H1 (cell line): ENCODE measurements at regions not wholly inside any gene's neighbourhood (a gene's known extent, or its start where the extent isn't known, plus 50 kb on each side); places are given as distances from the start of the nearest gene placed in this dataset.

Experiments used
- CTCF ChIA-PET: fragments of 300-600 bp; sonication (Branson Sonifier 250); formaldehyde crosslinking; loops from one replicate; lab custom pipeline; 2021; ENCODE audit not compliant: partially characterized antibody; lab: Charles Lee
- POLR2A ChIA-PET: fragments of 300-600 bp; sonication (Branson Sonifier 250); formaldehyde crosslinking; loops from one replicate; lab custom pipeline; 2021; ENCODE audit warnings: inconsistent platforms; ENCODE audit not compliant: partially characterized antibody; lab: Charles Lee
- DNase-seq, 2 experiments: peaks; one replicate each; pipeline versions ENCODE4 v3.0.0 to v3.0.0-alpha.2; 2010 to 2022; ENCODE audit warnings: low spot score in 2 of 2, low read depth in 1 of 2, mixed read lengths in 1 of 2
- FAIRE-seq: peaks from 2 replicates; lab custom pipeline; 2011; peaks lifted over from hg19 to GRCh38; lab: Jason Lieb, UNC
- H2AFZ ChIP-seq: 2 replicates; pipeline ENCODE4 v1.8.1; 2012; ENCODE audit warnings: low read length, inconsistent platforms
- H2AK5ac ChIP-seq: 2 replicates; pipeline ENCODE4 v1.6.1; 2013; ENCODE audit warnings: low read depth, low read length
- H2BK120ac ChIP-seq: replicated peaks from 2 replicates; pipeline ENCODE3; 2013; ENCODE audit warnings: low read depth, low read length, inconsistent platforms
- H2BK12ac ChIP-seq: 2 replicates; pipeline ENCODE4 v1.6.1; 2013; ENCODE audit warnings: low read depth, low read length
- H2BK15ac ChIP-seq: 2 replicates; pipeline ENCODE4 v1.6.1; 2013; ENCODE audit warnings: low read length
- H2BK20ac ChIP-seq: 2 replicates; pipeline ENCODE4 v1.6.1; 2013; ENCODE audit warnings: low read length
- H2BK5ac ChIP-seq: 2 replicates; pipeline ENCODE4 v1.6.1; 2013; ENCODE audit warnings: low read depth, low read length
- H3K14ac ChIP-seq: 2 replicates; pipeline ENCODE4 v1.6.1; 2013; ENCODE audit warnings: inconsistent platforms; ENCODE audit not compliant: insufficient read length
- H3K18ac ChIP-seq: 2 replicates; pipeline ENCODE4 v1.6.1; 2013; ENCODE audit warnings: low read length; ENCODE audit errors: extremely low read depth
- H3K23ac ChIP-seq: 2 replicates; pipeline ENCODE4 v1.6.1; 2013; ENCODE audit warnings: inconsistent platforms; ENCODE audit not compliant: insufficient read length
- H3K23me2 ChIP-seq: 2 replicates; pipeline ENCODE4 v1.6.1; 2013; ENCODE audit warnings: low read depth, low read length
- H3K27ac ChIP-seq: 2 replicates; pipeline ENCODE4 v1.6.1; 2011; ENCODE audit warnings: low read depth, low read length, inconsistent platforms
- H3K27me3 ChIP-seq, 4 experiments: replicated peaks in 1 of 4; 1 replicate in 1 of 4; 2 replicates in 3 of 4; pipeline versions ENCODE4 v1.6.1 to v1.8.1; 2011 to 2013; ENCODE audit warnings: low read length in 3 of 4, mild to moderate bottlenecking in 3 of 4, inconsistent platforms in 2 of 4, mixed read lengths in 2 of 4, moderate library complexity in 1 of 4; ENCODE audit not compliant: control insufficient read depth in 3 of 4, insufficient read depth in 3 of 4; ENCODE audit errors: extremely low read depth in 1 of 4
- H3K36me3 ChIP-seq, 4 experiments: 2 replicates each; pipeline versions ENCODE4 v1.6.1 to v1.8.1; 2011 to 2013; ENCODE audit warnings: mild to moderate bottlenecking in 4 of 4, low read length in 3 of 4, moderate library complexity in 2 of 4, control low read depth in 1 of 4, inconsistent platforms in 1 of 4; ENCODE audit not compliant: insufficient read depth in 4 of 4, control insufficient read depth in 2 of 4
- H3K4ac ChIP-seq: replicated peaks from 2 replicates; pipeline ENCODE3; 2013; ENCODE audit warnings: low read length, low read depth, mixed read lengths, inconsistent platforms; ENCODE audit not compliant: insufficient read length
- H3K4me1 ChIP-seq, 4 experiments: replicated peaks in 1 of 4; 1 replicate in 1 of 4; 2 replicates in 3 of 4; pipeline versions ENCODE4 v1.6.1 to v1.8.1; 2011 to 2013; ENCODE audit warnings: low read length in 3 of 4, inconsistent platforms in 2 of 4, mixed read lengths in 1 of 4; ENCODE audit not compliant: insufficient read depth in 4 of 4, control insufficient read depth in 3 of 4
- H3K4me2 ChIP-seq, 2 experiments: 2 replicates each; pipeline versions ENCODE4 v1.6.1 to v1.8.1; 2011 to 2013; ENCODE audit warnings: low read depth in 2 of 2, low read length in 2 of 2, control low read depth in 1 of 2, inconsistent platforms in 1 of 2, mild to moderate bottlenecking in 1 of 2; ENCODE audit not compliant: insufficient read depth in 1 of 2
- H3K4me3 ChIP-seq, 4 experiments: fragments of 200-600, 300-600 bp in 1 of 4; sonication (generic), shearing (Covaris generic), sonication (Bioruptor Twin) in 1 of 4; 2 replicates each; pipeline versions ENCODE4 v1.5.1 to v1.8.1; 2011 to 2016; ENCODE audit warnings: low read length in 4 of 4, low read depth in 3 of 4, control low read depth in 2 of 4, inconsistent platforms in 2 of 4, mild to moderate bottlenecking in 2 of 4, mixed read lengths in 1 of 4, moderate library complexity in 1 of 4; ENCODE audit not compliant: insufficient read depth in 2 of 4; ENCODE audit errors: extremely low read depth in 1 of 4
- H3K56ac ChIP-seq: replicated peaks from 2 replicates; pipeline ENCODE3; 2013; ENCODE audit warnings: low read depth, mild to moderate bottlenecking, mixed read lengths, low read length, inconsistent platforms; ENCODE audit not compliant: insufficient read length
- H3K79me1 ChIP-seq: 2 replicates; pipeline ENCODE4 v1.6.1; 2013; ENCODE audit warnings: low read depth, low read length, control low read depth
- H3K79me2 ChIP-seq, 2 experiments: 2 replicates each; pipeline versions ENCODE4 v1.6.1 to v1.8.1; 2012 to 2013; ENCODE audit warnings: low read length in 2 of 2, mild to moderate bottlenecking in 2 of 2, inconsistent platforms in 1 of 2; ENCODE audit not compliant: insufficient read depth in 2 of 2, control insufficient read depth in 1 of 2
- H3K9ac ChIP-seq, 4 experiments: replicated peaks in 1 of 4; 1 replicate in 1 of 4; 2 replicates in 3 of 4; pipeline versions ENCODE4 v1.6.1 to v1.8.1; 2011 to 2013; ENCODE audit warnings: low read depth in 3 of 4, low read length in 3 of 4, control low read depth in 2 of 4, mild to moderate bottlenecking in 2 of 4, moderate library complexity in 2 of 4, inconsistent platforms in 1 of 4; ENCODE audit errors: extremely low read depth in 1 of 4
- H3K9me3 ChIP-seq, 2 experiments: 2 replicates each; pipeline versions ENCODE4 v1.6.1 to v1.8.1; 2012 to 2013; ENCODE audit warnings: mild to moderate bottlenecking in 2 of 2, moderate library complexity in 2 of 2, control low read depth in 1 of 2, inconsistent platforms in 1 of 2, low read depth in 1 of 2, low read length in 1 of 2, mixed read lengths in 1 of 2; ENCODE audit not compliant: insufficient read depth in 2 of 2
- H4K20me1 ChIP-seq, 2 experiments: replicated peaks in 1 of 2; 2 replicates each; pipeline versions ENCODE3 to v1.8.1; 2011 to 2013; ENCODE audit warnings: inconsistent platforms in 2 of 2, low read length in 2 of 2, mild to moderate bottlenecking in 1 of 2; ENCODE audit not compliant: insufficient read depth in 2 of 2, control insufficient read depth in 1 of 2
- H4K5ac ChIP-seq: 2 replicates; pipeline ENCODE4 v1.6.1; 2013; ENCODE audit warnings: low read length, low read depth, mixed read lengths, inconsistent platforms; ENCODE audit not compliant: insufficient read length
- H4K8ac ChIP-seq: 2 replicates; pipeline ENCODE4 v1.8.0; 2013; ENCODE audit warnings: mild to moderate bottlenecking, moderate library complexity, low read length, inconsistent platforms; ENCODE audit not compliant: insufficient read depth; ENCODE audit errors: extremely low read depth
- H4K91ac ChIP-seq: replicated peaks from 2 replicates; pipeline ENCODE3; 2013; ENCODE audit warnings: low read length, mixed read lengths, inconsistent platforms; ENCODE audit not compliant: insufficient read length
- CEBPB ChIP-seq: IDR thresholded peaks from 2 replicates; pipeline ENCODE4 v1.6.1; 2012; ENCODE audit warnings: low read depth, low read length
- EGR1 ChIP-seq: IDR thresholded peaks from 2 replicates; pipeline ENCODE4 v1.6.1; 2011; ENCODE audit warnings: low read depth, low read length, borderline replicate concordance
- EZH2 ChIP-seq: fragments of 200-600 bp; sonication (generic); IDR thresholded peaks from 2 replicates; pipeline ENCODE4 v1.7.1; 2012; ENCODE audit warnings: low read depth, mild to moderate bottlenecking, moderate library complexity, low read length, inconsistent platforms; ENCODE audit not compliant: severe bottlenecking
- JUN ChIP-seq: IDR thresholded peaks from 2 replicates; pipeline ENCODE4 v1.6.1; 2011; ENCODE audit warnings: low read depth, mild to moderate bottlenecking, improper control_type of control experiment, low read length
- POLR2A ChIP-seq, 2 experiments: IDR thresholded peaks; 1 replicate in 1 of 2; 2 replicates in 1 of 2; pipeline ENCODE4 v1.6.1; 2011; ENCODE audit warnings: low read depth in 2 of 2, low read length in 2 of 2, mild to moderate bottlenecking in 2 of 2; ENCODE audit errors: control extremely low read depth in 1 of 2
- POLR2AphosphoS5 ChIP-seq: IDR thresholded peaks from 2 replicates; pipeline ENCODE4 v1.6.1; 2011; ENCODE audit warnings: low read depth, low read length
- SIRT6 ChIP-seq: IDR thresholded peaks from one replicate; pipeline ENCODE4 v1.7.1; 2012; ENCODE audit warnings: low read length, inconsistent platforms
- WGBS, 2 experiments: shearing (Covaris generic) in 1 of 2; methylation state at CpG; one replicate each; pipeline versions ENCODE4 v1.1.6 to v1.1.7; 2013 to 2015; ENCODE audit warnings: low lambda C conversion rate in 2 of 2, mixed read lengths in 2 of 2, inconsistent platforms in 1 of 2, low coverage in 1 of 2, missing lambda C conversion rate in 1 of 2; ENCODE audit not compliant: insufficient replicate concordance in 2 of 2, insufficient coverage in 1 of 2, insufficient read length in 1 of 2; ENCODE audit errors: extremely low coverage in 1 of 2, missing lambda C conversion rate in 1 of 2; 5-methylcytosine and 5-hydroxymethylcytosine counted together
- TF ChIP-seq, protein P1 (sequence below): IDR thresholded peaks from 2 replicates; pipeline ENCODE4 v1.6.1; 2011; ENCODE audit warnings: low read length, improper control_type of control experiment
- TF ChIP-seq, protein P2 (sequence below): IDR thresholded peaks from 2 replicates; pipeline ENCODE4 v1.6.1; 2012; ENCODE audit warnings: inconsistent platforms

DNA sequence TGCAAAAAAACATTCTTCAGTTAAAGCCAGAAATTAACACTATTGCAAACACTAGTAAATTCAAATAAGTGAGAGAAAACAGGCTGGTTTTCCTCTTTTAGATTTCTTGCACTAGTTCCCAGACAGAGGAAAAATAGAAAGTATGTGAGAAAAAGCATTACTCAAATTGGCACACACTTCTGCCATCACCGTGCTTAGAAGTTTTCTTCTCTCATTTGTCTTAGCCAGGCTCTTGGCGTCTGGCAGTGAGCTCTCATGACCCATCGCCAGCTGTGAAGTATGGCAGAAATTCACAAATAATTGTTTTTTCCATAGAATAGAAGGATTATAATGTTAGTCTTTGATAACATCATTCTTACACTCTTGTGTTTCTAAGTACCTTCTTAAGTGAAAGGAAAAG lies 515.9 kb downstream of the GBE1 start:
- Histone ChIP-seq H3K9ac (no peak overlapping the region), H2BK20ac (no peak overlapping the region), H3K79me1 (no peaks in the 10 kb centered on the region), H4K8ac (no peak overlapping the region), H3K23me2 (no peaks in the 10 kb centered on the region; the same call in 1 of the 2 replicates), H2AFZ (no peak overlapping the region), H3K56ac (no peak overlapping the region), H3K27ac (no peak overlapping the region), H3K14ac (no peak overlapping the region), H2AK5ac (no peak overlapping the region), H2BK15ac (no peak overlapping the region), H3K4me1 (peaks cover 0 to 2% (median 0%) of the 10 kb centered on the region in 4 experiments; a peak in 1 of 7 replicates), H3K27me3 (no peaks in the 10 kb centered on the region), H2BK120ac (no peak overlapping the region), H3K23ac (no peak overlapping the region), H3K4me2 (no peak overlapping the region), H4K20me1 (no peaks in the 10 kb centered on the region), H3K9me3 (no peaks in the 10 kb centered on the region), H4K91ac (no peak overlapping the region), H3K4ac (no peak overlapping the region), H3K36me3 (no peaks in the 10 kb centered on the region), H3K18ac (no peak overlapping the region), H3K4me3 (no peak overlapping the region), H2BK12ac (no peak overlapping the region), H2BK5ac (no peak overlapping the region), H3K79me2 (no peaks in the 10 kb centered on the region), H4K5ac (no peak overlapping the region)
- ChIA-PET CTCF (no interaction called here), POLR2A (no interaction called here)
- WGBS, 2 experiments = 94% methylated on average over 3 of the region's 3 CpGs; no CpG with 5 or more reads in 1 of the 2 experiments
- DNase-seq (no peak), FAIRE-seq (no peak)
- TF ChIP-seq CEBPB (no peak), POLR2AphosphoS5 (no peak), EGR1 (no peak), JUN (no peak), SIRT6 (no peak), EZH2 (no peak), POLR2A (IDR thresholded peaks at IDR 0.05; ENCODE audit: control extremely low read depth in 1 of 2, low read depth in 2 of 2, low read length in 2 of 2) (no peak)
- TF ChIP-seq, protein P1, sequence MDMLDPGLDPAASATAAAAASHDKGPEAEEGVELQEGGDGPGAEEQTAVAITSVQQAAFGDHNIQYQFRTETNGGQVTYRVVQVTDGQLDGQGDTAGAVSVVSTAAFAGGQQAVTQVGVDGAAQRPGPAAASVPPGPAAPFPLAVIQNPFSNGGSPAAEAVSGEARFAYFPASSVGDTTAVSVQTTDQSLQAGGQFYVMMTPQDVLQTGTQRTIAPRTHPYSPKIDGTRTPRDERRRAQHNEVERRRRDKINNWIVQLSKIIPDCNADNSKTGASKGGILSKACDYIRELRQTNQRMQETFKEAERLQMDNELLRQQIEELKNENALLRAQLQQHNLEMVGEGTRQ = no peak
- TF ChIP-seq, protein P2, sequence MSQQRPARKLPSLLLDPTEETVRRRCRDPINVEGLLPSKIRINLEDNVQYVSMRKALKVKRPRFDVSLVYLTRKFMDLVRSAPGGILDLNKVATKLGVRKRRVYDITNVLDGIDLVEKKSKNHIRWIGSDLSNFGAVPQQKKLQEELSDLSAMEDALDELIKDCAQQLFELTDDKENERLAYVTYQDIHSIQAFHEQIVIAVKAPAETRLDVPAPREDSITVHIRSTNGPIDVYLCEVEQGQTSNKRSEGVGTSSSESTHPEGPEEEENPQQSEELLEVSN = no peak
